GM12878 (cell line): ENCODE measurements at regions not wholly inside any gene's neighbourhood (a gene's known extent, or its start where the extent isn't known, plus 50 kb on each side); places are given as distances from the start of the nearest gene placed in this dataset.

Source experiments
- ATAC-seq: fragments of 200-7000 bp; cut with Tn5 transposase; 3 replicates; pipeline ENCODE4 v1.9.1; 2020; ENCODE audit warnings: mild to moderate bottlenecking, moderate library complexity
- BruUV-seq: library from RNA; stranded (reverse); fragments of 400-500 nt; replicated peaks from 2 replicates; lab custom pipeline; 2021; lab: Mats Ljungman, UMichigan
- CTCF ChIA-PET: fragments of 300-600 bp; sonication (Branson Sonifier 250); formaldehyde crosslinking; extraction: SDS; loops from one replicate; lab custom pipeline; 2021; ENCODE audit warnings: inconsistent platforms; lab: Yijun Ruan, JAX
- POLR2A ChIA-PET: fragments of 350-600 bp; formaldehyde crosslinking; extraction: SDS; loops from one replicate; lab custom pipeline; 2021; ENCODE audit warnings: inconsistent platforms; lab: Charles Lee
- RAD21 ChIA-PET: fragments of 300-600 bp; sonication (Branson Sonifier 250); formaldehyde crosslinking; loops from one replicate; lab custom pipeline; 2023; ENCODE audit warnings: antibody characterized with exemption; ENCODE audit not compliant: unreplicated experiment; lab: Charles Lee
- SMC1A ChIA-PET: fragments of 300-600 bp; sonication (Branson Sonifier 250); formaldehyde crosslinking; loops from one replicate; lab custom pipeline; 2023; ENCODE audit not compliant: unreplicated experiment, uncharacterized antibody; lab: Charles Lee
- DNase-seq: peaks from one replicate; pipeline ENCODE4 v3.0.0-alpha.2; 2011; ENCODE audit warnings: low read depth, low spot score
- FAIRE-seq: peaks from 3 replicates; lab custom pipeline; 2011; peaks lifted over from hg19 to GRCh38; lab: Jason Lieb, UNC
- H2AFZ ChIP-seq: 2 replicates; pipeline ENCODE4 v1.6.0; 2011; ENCODE audit warnings: low read depth, low read length, control low read depth; ENCODE audit not compliant: control insufficient read depth
- H3K27ac ChIP-seq: 2 replicates; pipeline ENCODE4 v1.5.1; 2011; ENCODE audit warnings: control low read depth; ENCODE audit not compliant: control insufficient read depth, insufficient read depth
- H3K27me3 ChIP-seq, 2 experiments: replicated peaks in 1 of 2; 2 replicates each; pipeline versions ENCODE4 v1.6.0 to v1.6.1; 2011; ENCODE audit warnings: low read length in 1 of 2; ENCODE audit not compliant: control insufficient read depth in 2 of 2, insufficient read depth in 2 of 2
- H3K36me3 ChIP-seq, 2 experiments: 2 replicates each; pipeline ENCODE4 v1.5.1; 2011; ENCODE audit warnings: low read length in 1 of 2; ENCODE audit not compliant: control insufficient read depth in 2 of 2, insufficient read depth in 2 of 2
- H3K4me1 ChIP-seq: 2 replicates; pipeline ENCODE4 v1.6.1; 2011; ENCODE audit warnings: mild to moderate bottlenecking, low read length, moderate library complexity, mixed read lengths; ENCODE audit not compliant: control insufficient read depth, insufficient read depth
- H3K4me2 ChIP-seq: 2 replicates; pipeline ENCODE4 v1.6.0; 2011; ENCODE audit warnings: control low read depth; ENCODE audit not compliant: control insufficient read depth, insufficient read depth
- H3K4me3 ChIP-seq: fragments of 200-600 bp; sonication (generic); 2 replicates; pipeline ENCODE4 v1.5.1; 2016
- H3K79me2 ChIP-seq: 2 replicates; pipeline ENCODE4 v1.6.0; 2011; ENCODE audit warnings: low read length; ENCODE audit not compliant: control insufficient read depth, insufficient read depth
- H3K9ac ChIP-seq: 2 replicates; pipeline ENCODE4 v1.8.0; 2011; ENCODE audit warnings: low read length, control low read depth, mixed read lengths; ENCODE audit not compliant: control insufficient read depth, insufficient read depth
- H3K9me3 ChIP-seq: replicated peaks from 3 replicates; pipeline ENCODE4 v1.5.1; 2011; ENCODE audit warnings: mild to moderate bottlenecking, low read length; ENCODE audit not compliant: control insufficient read depth, insufficient read depth
- H4K20me1 ChIP-seq: 2 replicates; pipeline ENCODE4 v1.6.0; 2011; ENCODE audit not compliant: control insufficient read depth, insufficient read depth
- BMI1 ChIP-seq: fragments of 450-650 bp; IDR thresholded peaks from 2 replicates; pipeline ENCODE4 v1.6.1; 2016; ENCODE audit warnings: mild to moderate bottlenecking, moderate library complexity, borderline replicate concordance
- IKZF1 ChIP-seq: fragments of 450-650 bp; conservative IDR thresholded peaks from 2 replicates; pipeline ENCODE4 v1.6.1; 2017; ENCODE audit warnings: antibody characterized with exemption, mild to moderate bottlenecking
- LARP7 ChIP-seq: fragments of 450-650 bp; IDR thresholded peaks from 2 replicates; pipeline ENCODE4 v1.6.1; 2017; ENCODE audit warnings: mild to moderate bottlenecking
- MTA2 ChIP-seq: fragments of 450-650 bp; IDR thresholded peaks from 2 replicates; pipeline ENCODE4 v1.6.1; 2016; ENCODE audit warnings: low read depth, mild to moderate bottlenecking, moderate library complexity
- NR2F1 ChIP-seq: fragments of 450-650 bp; conservative IDR thresholded peaks from 2 replicates; pipeline ENCODE4 v1.6.1; 2017; ENCODE audit warnings: mild to moderate bottlenecking
- SIX5 ChIP-seq: IDR thresholded peaks from 2 replicates; pipeline ENCODE4 v1.6.1; 2011; ENCODE audit warnings: mild to moderate bottlenecking, low read depth, low read length, moderate library complexity; ENCODE audit not compliant: severe bottlenecking
- SMAD5 ChIP-seq: IDR thresholded peaks from 2 replicates; pipeline ENCODE4 v1.6.1; 2016; ENCODE audit warnings: antibody characterized with exemption, low read depth
- SREBF2 ChIP-seq: IDR thresholded peaks from 2 replicates; pipeline ENCODE4 v1.6.1; 2012; ENCODE audit warnings: mild to moderate bottlenecking, low read length
- ZNF384 ChIP-seq: IDR thresholded peaks from 2 replicates; pipeline ENCODE4 v1.6.1; 2012; ENCODE audit warnings: low read depth, mild to moderate bottlenecking, low read length, improper control_type of control experiment, borderline replicate concordance
- whole genome bisulfite sequencing: methylation state at CpG from one replicate; pipeline ENCODE4 v1.1.6; 2016; ENCODE audit warnings: low lambda C conversion rate; ENCODE audit not compliant: insufficient replicate concordance, insufficient coverage; ENCODE audit errors: missing lambda C conversion rate; 5-methylcytosine and 5-hydroxymethylcytosine counted together
- in situ Hi-C: fragments of 300-500 bp; cut with MboI; formaldehyde crosslinking; loops from 9 replicates; pipeline ENCODE4 v1.14.3; 2018; ENCODE audit warnings: mixed read lengths
- intact Hi-C: fragments of 100-400 bp; cut with micrococcal nuclease; formaldehyde crosslinking; loops from one replicate; pipeline ENCODE4 v1.14.2; 2022; ENCODE audit not compliant: unreplicated experiment
- TF ChIP-seq, protein P1 (sequence below): fragments of 450-650 bp; IDR thresholded peaks from 2 replicates; pipeline ENCODE4 v1.6.1; 2017; ENCODE audit warnings: borderline replicate concordance
- TF ChIP-seq, protein P2 (sequence below): fragments of 450-650 bp; IDR thresholded peaks from 2 replicates; pipeline ENCODE4 v1.6.1; 2017; ENCODE audit warnings: mild to moderate bottlenecking, low read depth, inconsistent platforms; ENCODE audit not compliant: poor library complexity, severe bottlenecking
- TF ChIP-seq, protein P3 (sequence below): fragments of 450-650 bp; IDR thresholded peaks from 2 replicates; pipeline ENCODE4 v1.6.1; 2016; ENCODE audit warnings: mild to moderate bottlenecking, moderate library complexity, borderline replicate concordance
- TF ChIP-seq, protein P4 (sequence below): fragments of 450-650 bp; formaldehyde crosslinking; IDR thresholded peaks from 2 replicates; pipeline ENCODE4 v1.4.0; 2020; ENCODE audit warnings: mild to moderate bottlenecking, moderate library complexity

DNA sequence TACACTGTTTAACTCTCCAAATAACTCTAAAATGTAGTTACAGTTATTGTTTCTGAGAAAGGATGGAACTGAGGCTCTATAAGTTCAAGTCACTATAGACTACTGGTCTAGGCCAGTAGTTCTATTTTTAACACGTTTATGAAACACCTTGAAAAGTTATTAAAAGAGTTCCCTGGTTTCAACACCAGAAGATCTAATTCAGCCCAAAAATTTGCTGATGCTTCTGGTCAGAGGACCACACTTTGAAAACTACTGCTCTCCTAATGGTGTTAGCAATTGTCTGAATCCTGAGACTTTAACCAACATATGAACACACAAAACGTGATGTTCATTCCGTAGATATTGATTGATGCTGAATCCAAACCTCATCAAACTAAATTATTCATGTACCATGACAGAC is 658.6 kb upstream of the STEAP1 start (continued):
- TF ChIP-seq, protein P1, sequence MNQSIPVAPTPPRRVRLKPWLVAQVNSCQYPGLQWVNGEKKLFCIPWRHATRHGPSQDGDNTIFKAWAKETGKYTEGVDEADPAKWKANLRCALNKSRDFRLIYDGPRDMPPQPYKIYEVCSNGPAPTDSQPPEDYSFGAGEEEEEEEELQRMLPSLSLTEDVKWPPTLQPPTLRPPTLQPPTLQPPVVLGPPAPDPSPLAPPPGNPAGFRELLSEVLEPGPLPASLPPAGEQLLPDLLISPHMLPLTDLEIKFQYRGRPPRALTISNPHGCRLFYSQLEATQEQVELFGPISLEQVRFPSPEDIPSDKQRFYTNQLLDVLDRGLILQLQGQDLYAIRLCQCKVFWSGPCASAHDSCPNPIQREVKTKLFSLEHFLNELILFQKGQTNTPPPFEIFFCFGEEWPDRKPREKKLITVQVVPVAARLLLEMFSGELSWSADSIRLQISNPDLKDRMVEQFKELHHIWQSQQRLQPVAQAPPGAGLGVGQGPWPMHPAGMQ = no peak
- TF ChIP-seq SREBF2 (no peak), MTA2 (no peak), NR2F1 (no peak), SMAD5 (no peak), LARP7 (no peak)

DNA sequence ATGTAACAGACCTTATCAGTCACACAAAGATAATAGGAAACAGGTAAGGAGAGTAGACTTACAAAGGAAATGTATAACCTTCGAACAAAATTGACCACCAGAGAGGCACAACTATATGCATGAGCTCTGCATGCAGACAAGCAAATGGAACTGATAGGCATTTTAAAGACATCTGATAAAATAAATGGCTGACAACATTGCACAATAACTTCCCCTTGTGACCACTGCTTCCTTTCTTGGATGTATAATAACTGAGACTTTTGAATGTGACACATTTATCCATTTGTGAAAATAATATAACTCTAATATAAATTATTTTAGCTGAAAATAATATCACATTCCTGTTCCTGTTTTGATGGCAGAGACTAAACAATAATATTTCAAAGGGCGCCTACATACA is 654.2 kb upstream of the STEAP1 start:
- intact Hi-C loops = no loop called here
- Histone ChIP-seq H2AFZ (no peak overlapping the region), H4K20me1 (no peaks in the 10 kb centered on the region), H3K27ac (no peak overlapping the region), H3K4me3 (no peak overlapping the region), H3K36me3 (no peaks in the 10 kb centered on the region), H3K27me3 (no peaks in the 10 kb centered on the region), H3K9me3 (no peaks in the 10 kb centered on the region), H3K4me2 (no peak overlapping the region), H3K9ac (no peak overlapping the region), H3K79me2 (no peaks in the 10 kb centered on the region), H3K4me1 (no peaks in the 10 kb centered on the region)
- FAIRE-seq = no peak
- CTCF ChIA-PET = no interaction called here
- 2% methylated on average over 2 of the region's 2 CpGs for WGBS
- no TSS peak for BruUV-seq
- SMC1A ChIA-PET = no interaction called here
- no peak for ATAC-seq
- RAD21 ChIA-PET = no interaction called here
- no peak for DNase-seq
- in situ Hi-C loops = no loop called here
- POLR2A ChIA-PET = no interaction called here
- no peak for TF ChIP-seq BMI1
- no peak for TF ChIP-seq IKZF1
- no peak for TF ChIP-seq SIX5
- TF ChIP-seq, protein P2, sequence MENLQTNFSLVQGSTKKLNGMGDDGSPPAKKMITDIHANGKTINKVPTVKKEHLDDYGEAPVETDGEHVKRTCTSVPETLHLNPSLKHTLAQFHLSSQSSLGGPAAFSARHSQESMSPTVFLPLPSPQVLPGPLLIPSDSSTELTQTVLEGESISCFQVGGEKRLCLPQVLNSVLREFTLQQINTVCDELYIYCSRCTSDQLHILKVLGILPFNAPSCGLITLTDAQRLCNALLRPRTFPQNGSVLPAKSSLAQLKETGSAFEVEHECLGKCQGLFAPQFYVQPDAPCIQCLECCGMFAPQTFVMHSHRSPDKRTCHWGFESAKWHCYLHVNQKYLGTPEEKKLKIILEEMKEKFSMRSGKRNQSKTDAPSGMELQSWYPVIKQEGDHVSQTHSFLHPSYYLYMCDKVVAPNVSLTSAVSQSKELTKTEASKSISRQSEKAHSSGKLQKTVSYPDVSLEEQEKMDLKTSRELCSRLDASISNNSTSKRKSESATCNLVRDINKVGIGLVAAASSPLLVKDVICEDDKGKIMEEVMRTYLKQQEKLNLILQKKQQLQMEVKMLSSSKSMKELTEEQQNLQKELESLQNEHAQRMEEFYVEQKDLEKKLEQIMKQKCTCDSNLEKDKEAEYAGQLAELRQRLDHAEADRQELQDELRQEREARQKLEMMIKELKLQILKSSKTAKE = no peak
- TF ChIP-seq, protein P3, sequence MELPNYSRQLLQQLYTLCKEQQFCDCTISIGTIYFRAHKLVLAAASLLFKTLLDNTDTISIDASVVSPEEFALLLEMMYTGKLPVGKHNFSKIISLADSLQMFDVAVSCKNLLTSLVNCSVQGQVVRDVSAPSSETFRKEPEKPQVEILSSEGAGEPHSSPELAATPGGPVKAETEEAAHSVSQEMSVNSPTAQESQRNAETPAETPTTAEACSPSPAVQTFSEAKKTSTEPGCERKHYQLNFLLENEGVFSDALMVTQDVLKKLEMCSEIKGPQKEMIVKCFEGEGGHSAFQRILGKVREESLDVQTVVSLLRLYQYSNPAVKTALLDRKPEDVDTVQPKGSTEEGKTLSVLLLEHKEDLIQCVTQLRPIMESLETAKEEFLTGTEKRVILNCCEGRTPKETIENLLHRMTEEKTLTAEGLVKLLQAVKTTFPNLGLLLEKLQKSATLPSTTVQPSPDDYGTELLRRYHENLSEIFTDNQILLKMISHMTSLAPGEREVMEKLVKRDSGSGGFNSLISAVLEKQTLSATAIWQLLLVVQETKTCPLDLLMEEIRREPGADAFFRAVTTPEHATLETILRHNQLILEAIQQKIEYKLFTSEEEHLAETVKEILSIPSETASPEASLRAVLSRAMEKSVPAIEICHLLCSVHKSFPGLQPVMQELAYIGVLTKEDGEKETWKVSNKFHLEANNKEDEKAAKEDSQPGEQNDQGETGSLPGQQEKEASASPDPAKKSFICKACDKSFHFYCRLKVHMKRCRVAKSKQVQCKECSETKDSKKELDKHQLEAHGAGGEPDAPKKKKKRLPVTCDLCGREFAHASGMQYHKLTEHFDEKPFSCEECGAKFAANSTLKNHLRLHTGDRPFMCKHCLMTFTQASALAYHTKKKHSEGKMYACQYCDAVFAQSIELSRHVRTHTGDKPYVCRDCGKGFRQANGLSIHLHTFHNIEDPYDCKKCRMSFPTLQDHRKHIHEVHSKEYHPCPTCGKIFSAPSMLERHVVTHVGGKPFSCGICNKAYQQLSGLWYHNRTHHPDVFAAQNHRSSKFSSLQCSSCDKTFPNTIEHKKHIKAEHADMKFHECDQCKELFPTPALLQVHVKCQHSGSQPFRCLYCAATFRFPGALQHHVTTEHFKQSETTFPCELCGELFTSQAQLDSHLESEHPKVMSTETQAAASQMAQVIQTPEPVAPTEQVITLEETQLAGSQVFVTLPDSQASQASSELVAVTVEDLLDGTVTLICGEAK = no peak
- TF ChIP-seq, protein P4, sequence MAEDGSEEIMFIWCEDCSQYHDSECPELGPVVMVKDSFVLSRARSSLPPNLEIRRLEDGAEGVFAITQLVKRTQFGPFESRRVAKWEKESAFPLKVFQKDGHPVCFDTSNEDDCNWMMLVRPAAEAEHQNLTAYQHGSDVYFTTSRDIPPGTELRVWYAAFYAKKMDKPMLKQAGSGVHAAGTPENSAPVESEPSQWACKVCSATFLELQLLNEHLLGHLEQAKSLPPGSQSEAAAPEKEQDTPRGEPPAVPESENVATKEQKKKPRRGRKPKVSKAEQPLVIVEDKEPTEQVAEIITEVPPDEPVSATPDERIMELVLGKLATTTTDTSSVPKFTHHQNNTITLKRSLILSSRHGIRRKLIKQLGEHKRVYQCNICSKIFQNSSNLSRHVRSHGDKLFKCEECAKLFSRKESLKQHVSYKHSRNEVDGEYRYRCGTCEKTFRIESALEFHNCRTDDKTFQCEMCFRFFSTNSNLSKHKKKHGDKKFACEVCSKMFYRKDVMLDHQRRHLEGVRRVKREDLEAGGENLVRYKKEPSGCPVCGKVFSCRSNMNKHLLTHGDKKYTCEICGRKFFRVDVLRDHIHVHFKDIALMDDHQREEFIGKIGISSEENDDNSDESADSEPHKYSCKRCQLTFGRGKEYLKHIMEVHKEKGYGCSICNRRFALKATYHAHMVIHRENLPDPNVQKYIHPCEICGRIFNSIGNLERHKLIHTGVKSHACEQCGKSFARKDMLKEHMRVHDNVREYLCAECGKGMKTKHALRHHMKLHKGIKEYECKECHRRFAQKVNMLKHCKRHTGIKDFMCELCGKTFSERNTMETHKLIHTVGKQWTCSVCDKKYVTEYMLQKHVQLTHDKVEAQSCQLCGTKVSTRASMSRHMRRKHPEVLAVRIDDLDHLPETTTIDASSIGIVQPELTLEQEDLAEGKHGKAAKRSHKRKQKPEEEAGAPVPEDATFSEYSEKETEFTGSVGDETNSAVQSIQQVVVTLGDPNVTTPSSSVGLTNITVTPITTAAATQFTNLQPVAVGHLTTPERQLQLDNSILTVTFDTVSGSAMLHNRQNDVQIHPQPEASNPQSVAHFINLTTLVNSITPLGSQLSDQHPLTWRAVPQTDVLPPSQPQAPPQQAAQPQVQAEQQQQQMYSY (CRISPR knock-in tag) = no peak
- no peak for TF ChIP-seq ZNF384
